ENCODE measurements at regions not wholly inside any gene's neighbourhood (a gene's known extent, or its start where the extent isn't known, plus 50 kb on each side); places are given as distances from the start of the nearest gene placed in this dataset.

GRCh38 chr3:153484842-153485241 is 322.8 kb downstream of the RAP2B start:
- no peak overlapping the region for H2AFZ ChIP-seq (ENCODE audit: low read depth, low read length)
- no peaks in the 10 kb centered on the region for H4K20me1 ChIP-seq (replicated peaks; ENCODE audit: control insufficient read depth, extremely low read depth, insufficient read depth, low read length)
- no peaks in the 10 kb centered on the region for H3K79me2 ChIP-seq (ENCODE audit: control insufficient read depth, insufficient read depth, low read length)
- H3K4me1 ChIP-seq (ENCODE audit: control insufficient read depth, extremely low read depth, insufficient read depth, low read length): no peaks in the 10 kb centered on the region
- no peaks in the 10 kb centered on the region for H3K9me3 ChIP-seq (replicated peaks; ENCODE audit: control insufficient read depth, insufficient read depth, low read length)
- FAIRE-seq (no peak), DNase-seq (ENCODE audit: low read depth, low spot score) (no peak)
- no peaks in the 10 kb centered on the region for H3K9me1 ChIP-seq (replicated peaks; ENCODE audit: control insufficient read depth, extremely low read depth, insufficient read depth, low read length)
- ChIA-PET POLR2A (no interaction called here), CTCF (interaction anchor here (1.1 to 1.5 kb wide), 2 partner anchors 10 to 486 kb away, joined by 3 read pairs; no protein-coding TSS in a partner anchor)
- BruUV-seq (replicated peaks): no TSS peak
- no peak overlapping the region for H3K9ac ChIP-seq (replicated peaks; ENCODE audit: extremely low read depth, insufficient read depth, low read length)
- dilution Hi-C loops (cut with MboI; ENCODE audit: extremely low pct_ligation_motif_present, low sequenced_read_pairs) (no loop called here), intact Hi-C loops (cut with micrococcal nuclease) (no loop called here)
- H3K27me3 ChIP-seq (ENCODE audit: control insufficient read depth in 2 of 2, insufficient read depth in 2 of 2, low read length in 2 of 2): no peaks in the 10 kb centered on the region
- H3K4me2 ChIP-seq (ENCODE audit: insufficient read depth, low read length): no peak overlapping the region
- no peaks in the 10 kb centered on the region for H3K36me3 ChIP-seq (ENCODE audit: control insufficient read depth in 2 of 2, extremely low read depth in 1 of 2, insufficient read depth in 2 of 2, low read length in 2 of 2)
- no peak overlapping the region for H3K27ac ChIP-seq (ENCODE audit: insufficient read depth, low read depth, low read length)
- no peak for TF ChIP-seq EZH2 (IDR thresholded peaks at IDR 0.05; ENCODE audit: borderline replicate concordance, low read depth, low read length, severe bottlenecking)
- TF ChIP-seq, protein P1, sequence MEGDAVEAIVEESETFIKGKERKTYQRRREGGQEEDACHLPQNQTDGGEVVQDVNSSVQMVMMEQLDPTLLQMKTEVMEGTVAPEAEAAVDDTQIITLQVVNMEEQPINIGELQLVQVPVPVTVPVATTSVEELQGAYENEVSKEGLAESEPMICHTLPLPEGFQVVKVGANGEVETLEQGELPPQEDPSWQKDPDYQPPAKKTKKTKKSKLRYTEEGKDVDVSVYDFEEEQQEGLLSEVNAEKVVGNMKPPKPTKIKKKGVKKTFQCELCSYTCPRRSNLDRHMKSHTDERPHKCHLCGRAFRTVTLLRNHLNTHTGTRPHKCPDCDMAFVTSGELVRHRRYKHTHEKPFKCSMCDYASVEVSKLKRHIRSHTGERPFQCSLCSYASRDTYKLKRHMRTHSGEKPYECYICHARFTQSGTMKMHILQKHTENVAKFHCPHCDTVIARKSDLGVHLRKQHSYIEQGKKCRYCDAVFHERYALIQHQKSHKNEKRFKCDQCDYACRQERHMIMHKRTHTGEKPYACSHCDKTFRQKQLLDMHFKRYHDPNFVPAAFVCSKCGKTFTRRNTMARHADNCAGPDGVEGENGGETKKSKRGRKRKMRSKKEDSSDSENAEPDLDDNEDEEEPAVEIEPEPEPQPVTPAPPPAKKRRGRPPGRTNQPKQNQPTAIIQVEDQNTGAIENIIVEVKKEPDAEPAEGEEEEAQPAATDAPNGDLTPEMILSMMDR (IDR thresholded peaks at IDR 0.05; ENCODE audit: extremely low read depth in 1 of 2, insufficient read depth in 1 of 2, low read depth in 1 of 2, low read length in 2 of 2): no peak
- TF ChIP-seq POLR2A (IDR thresholded peaks at IDR 0.05; ENCODE audit: low read depth, low read length): no peak
- TF ChIP-seq GATA2 (IDR thresholded peaks at IDR 0.05; ENCODE audit: insufficient read depth, insufficient read length, low read depth, low read length): no peak
- no peak for TF ChIP-seq MYC (IDR thresholded peaks at IDR 0.05; ENCODE audit: low read depth, low read length)
- TF ChIP-seq, protein P2, sequence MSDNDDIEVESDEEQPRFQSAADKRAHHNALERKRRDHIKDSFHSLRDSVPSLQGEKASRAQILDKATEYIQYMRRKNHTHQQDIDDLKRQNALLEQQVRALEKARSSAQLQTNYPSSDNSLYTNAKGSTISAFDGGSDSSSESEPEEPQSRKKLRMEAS (IDR thresholded peaks at IDR 0.05; ENCODE audit: insufficient read depth, insufficient read length): no peak
- no peak for TF ChIP-seq FOS (IDR thresholded peaks at IDR 0.05; ENCODE audit: borderline replicate concordance, insufficient read depth, low read length)
- no peak for TF ChIP-seq JUN (IDR thresholded peaks at IDR 0.05; ENCODE audit: borderline replicate concordance, insufficient read depth, insufficient read length, low read depth)
- no peak for TF ChIP-seq POLR2AphosphoS5 (IDR thresholded peaks at IDR 0.05; ENCODE audit: insufficient read depth, low read depth, low read length)
- H3K4me3 ChIP-seq (replicated peaks in 1 of 3; ENCODE audit: insufficient read depth in 1 of 3, low read depth in 1 of 3, low read length in 3 of 3): no peak overlapping the region
